ENCODE measurements at regions not wholly inside any gene's neighbourhood (a gene's known extent, or its start where the extent isn't known, plus 50 kb on each side); places are given as distances from the start of the nearest gene placed in this dataset.

DNA sequence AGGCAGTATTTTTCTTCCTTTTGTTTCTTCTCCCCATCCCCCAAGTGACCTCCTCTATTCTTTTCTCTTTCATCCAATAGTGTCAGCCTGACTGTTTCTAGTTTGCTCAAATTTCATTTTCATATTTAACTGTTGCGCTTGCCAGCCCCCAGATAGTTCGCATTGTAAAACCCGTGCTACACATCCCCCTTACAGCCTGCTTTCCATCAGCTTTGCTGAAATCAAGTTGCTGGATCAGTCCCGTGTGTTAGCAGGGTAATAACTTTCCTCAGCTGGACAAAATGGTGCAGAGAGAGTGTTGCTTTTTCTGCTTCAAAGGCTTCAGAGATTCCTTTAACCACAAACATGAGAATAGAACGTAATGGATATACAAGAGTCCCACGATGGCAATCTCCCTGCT lies 180.6 kb upstream of the NPVF start:
- Histone ChIP-seq H3K4me3 (replicated peaks; ENCODE audit: low read depth, low read length) (no peak overlapping the region), H3K36me3 (ENCODE audit: control insufficient read depth, insufficient read depth, low read length) (no peaks in the 10 kb centered on the region), H3K27me3 (replicated peaks; ENCODE audit: control insufficient read depth, insufficient read depth, low read length) (no peaks in the 10 kb centered on the region; the same call in 1 of the 2 replicates)
- DNase-seq (ENCODE audit: extremely low read depth, insufficient read length) = no peak
- TF ChIP-seq, protein P1, sequence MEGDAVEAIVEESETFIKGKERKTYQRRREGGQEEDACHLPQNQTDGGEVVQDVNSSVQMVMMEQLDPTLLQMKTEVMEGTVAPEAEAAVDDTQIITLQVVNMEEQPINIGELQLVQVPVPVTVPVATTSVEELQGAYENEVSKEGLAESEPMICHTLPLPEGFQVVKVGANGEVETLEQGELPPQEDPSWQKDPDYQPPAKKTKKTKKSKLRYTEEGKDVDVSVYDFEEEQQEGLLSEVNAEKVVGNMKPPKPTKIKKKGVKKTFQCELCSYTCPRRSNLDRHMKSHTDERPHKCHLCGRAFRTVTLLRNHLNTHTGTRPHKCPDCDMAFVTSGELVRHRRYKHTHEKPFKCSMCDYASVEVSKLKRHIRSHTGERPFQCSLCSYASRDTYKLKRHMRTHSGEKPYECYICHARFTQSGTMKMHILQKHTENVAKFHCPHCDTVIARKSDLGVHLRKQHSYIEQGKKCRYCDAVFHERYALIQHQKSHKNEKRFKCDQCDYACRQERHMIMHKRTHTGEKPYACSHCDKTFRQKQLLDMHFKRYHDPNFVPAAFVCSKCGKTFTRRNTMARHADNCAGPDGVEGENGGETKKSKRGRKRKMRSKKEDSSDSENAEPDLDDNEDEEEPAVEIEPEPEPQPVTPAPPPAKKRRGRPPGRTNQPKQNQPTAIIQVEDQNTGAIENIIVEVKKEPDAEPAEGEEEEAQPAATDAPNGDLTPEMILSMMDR (IDR thresholded peaks at IDR 0.05; ENCODE audit: insufficient read depth, low read length, poor library complexity, severe bottlenecking) = no peak

DNA sequence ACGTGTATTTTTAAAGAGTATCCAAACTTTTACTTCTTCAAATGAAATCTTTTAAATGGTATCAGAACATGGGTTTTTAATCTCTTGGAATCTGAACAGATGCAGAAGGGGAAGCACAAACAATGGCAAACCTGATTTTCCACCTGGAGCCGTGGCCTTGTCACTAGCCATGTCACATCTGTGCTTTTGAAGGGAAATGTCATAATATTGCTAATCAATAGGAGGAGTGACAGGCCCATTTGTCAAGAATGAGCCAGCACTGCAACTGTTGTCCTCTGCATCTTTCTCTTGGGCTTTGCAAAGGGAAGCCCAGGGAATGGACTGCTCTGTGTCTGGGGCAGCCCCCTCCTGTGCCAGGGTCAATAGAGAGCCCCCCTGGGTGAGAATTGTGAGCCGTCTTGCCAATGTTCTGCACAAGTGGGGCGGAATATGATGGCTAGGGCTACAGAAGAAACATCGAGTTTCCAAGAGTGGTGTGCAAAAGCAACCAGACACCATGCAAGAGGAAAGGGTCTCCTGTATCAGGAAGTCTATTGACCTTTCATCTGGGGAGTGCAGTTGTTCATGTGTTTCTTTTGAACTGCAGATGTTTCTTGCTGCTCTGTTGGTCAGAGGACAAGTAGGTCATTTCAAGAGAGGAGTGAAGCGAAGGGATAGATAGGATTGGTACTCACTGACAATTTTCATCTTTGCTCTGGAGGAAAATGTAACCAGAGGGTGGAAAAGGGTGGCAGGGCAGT lies 181.8 kb upstream of the NPVF start:
- TF ChIP-seq, protein P1 (IDR thresholded peaks at IDR 0.05; ENCODE audit: insufficient read depth, low read length, poor library complexity, severe bottlenecking) = no peak
- H3K27me3 ChIP-seq (replicated peaks; ENCODE audit: control insufficient read depth, insufficient read depth, low read length) = no peaks in the 10 kb centered on the region; the same call in 1 of the 2 replicates
- no peak overlapping the region for H3K4me3 ChIP-seq (replicated peaks; ENCODE audit: low read depth, low read length)
- DNase-seq (ENCODE audit: extremely low read depth, insufficient read length) = no peak
- no peaks in the 10 kb centered on the region for H3K36me3 ChIP-seq (ENCODE audit: control insufficient read depth, insufficient read depth, low read length)

DNA sequence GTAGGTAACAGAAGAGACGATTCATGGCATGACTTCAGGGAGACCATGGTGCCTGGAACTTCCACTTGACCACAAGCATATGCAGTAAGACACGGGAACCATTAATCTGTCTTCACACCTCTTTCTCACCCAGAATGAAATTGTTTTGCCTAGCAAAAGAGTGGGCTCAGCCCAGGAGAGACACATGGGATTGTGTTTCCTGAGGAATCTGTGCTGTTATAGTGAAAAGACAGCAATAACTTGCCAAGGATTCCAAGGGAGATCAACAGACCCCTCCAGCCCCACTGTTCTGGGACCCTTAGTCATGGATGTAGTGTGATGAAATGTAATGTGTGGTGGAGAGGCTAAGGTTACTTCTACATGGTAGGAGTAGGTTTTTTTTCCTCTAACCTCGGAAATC lies 192.5 kb upstream of the NPVF start:
- DNase-seq (ENCODE audit: extremely low read depth, insufficient read length) = no peak
- no peak overlapping the region for H3K4me3 ChIP-seq (replicated peaks; ENCODE audit: low read depth, low read length)
- no peaks in the 10 kb centered on the region for H3K36me3 ChIP-seq (ENCODE audit: control insufficient read depth, insufficient read depth, low read length)
- TF ChIP-seq, protein P1 (IDR thresholded peaks at IDR 0.05; ENCODE audit: insufficient read depth, low read length, poor library complexity, severe bottlenecking) = no peak
- H3K27me3 ChIP-seq (replicated peaks; ENCODE audit: control insufficient read depth, insufficient read depth, low read length) = peaks cover 1% of the 10 kb centered on the region; the same call in 1 of the 2 replicates

DNA sequence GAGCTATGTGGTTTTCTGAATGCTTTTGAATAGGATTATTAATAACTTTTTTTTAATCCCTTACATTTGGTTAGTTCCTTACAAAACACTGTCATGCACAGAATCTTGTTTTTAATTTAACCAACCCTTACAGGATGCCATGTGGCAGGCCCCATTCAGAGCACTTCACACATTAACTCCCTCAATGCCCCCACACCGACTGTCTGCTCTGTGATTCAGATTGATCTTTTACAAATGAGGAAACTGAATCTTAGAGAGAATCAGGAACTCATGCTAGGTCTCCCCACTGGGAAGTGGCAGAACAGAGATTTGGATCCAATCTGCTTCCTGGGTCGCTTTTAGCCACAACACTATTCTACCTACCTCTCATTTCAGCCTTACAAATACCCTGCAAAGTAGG lies 195.8 kb upstream of the NPVF start:
- H3K27me3 ChIP-seq (replicated peaks; ENCODE audit: control insufficient read depth, insufficient read depth, low read length) = no peaks in the 10 kb centered on the region
- DNase-seq (ENCODE audit: extremely low read depth, insufficient read length) = no peak
- TF ChIP-seq, protein P1 (IDR thresholded peaks at IDR 0.05; ENCODE audit: insufficient read depth, low read length, poor library complexity, severe bottlenecking) = no peak

DNA sequence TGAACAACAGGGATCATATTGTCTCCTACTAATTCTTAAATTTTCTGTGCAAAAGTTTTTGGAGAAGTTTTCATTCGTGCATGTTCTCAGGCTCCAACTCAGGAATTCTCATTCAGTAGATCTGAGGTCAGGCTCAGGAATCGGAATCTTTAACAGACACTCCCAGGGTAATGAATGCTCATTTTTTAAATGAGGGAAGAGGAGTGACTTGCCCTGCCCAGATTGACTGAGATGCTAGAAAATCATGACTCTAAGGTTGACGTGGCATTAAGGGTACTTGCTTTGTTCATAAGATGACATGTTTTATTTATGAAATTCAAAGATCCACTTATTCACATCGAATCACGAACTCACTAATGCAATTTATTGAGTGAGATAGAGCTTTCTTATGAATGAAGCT lies 196.6 kb upstream of the NPVF start:
- no peaks in the 10 kb centered on the region for H3K36me3 ChIP-seq (ENCODE audit: control insufficient read depth, insufficient read depth, low read length)
- DNase-seq (ENCODE audit: extremely low read depth, insufficient read length) = no peak
- H3K4me3 ChIP-seq (replicated peaks; ENCODE audit: low read depth, low read length) = no peak overlapping the region
- H3K27me3 ChIP-seq (replicated peaks; ENCODE audit: control insufficient read depth, insufficient read depth, low read length) = no peaks in the 10 kb centered on the region
- TF ChIP-seq, protein P1 (IDR thresholded peaks at IDR 0.05; ENCODE audit: insufficient read depth, low read length, poor library complexity, severe bottlenecking) = no peak

More for the DNA sequence above, 195.8 kb upstream of the NPVF start:
- H3K4me3 ChIP-seq (replicated peaks; ENCODE audit: low read depth, low read length) = no peak overlapping the region
- H3K36me3 ChIP-seq (ENCODE audit: control insufficient read depth, insufficient read depth, low read length) = no peaks in the 10 kb centered on the region

Data from GM06990 (cell line).